Islet of Langerhans (tissue), 1 donor: ENCODE measurements at regions not wholly inside any gene's neighbourhood (a gene's known extent, or its start where the extent isn't known, plus 50 kb on each side); places are given as distances from the start of the nearest gene placed in this dataset.

ENCODE experiments used
- FAIRE-seq: peaks from one replicate; lab custom pipeline; 2011; peaks lifted over from hg19 to GRCh38; lab: Jason Lieb, UNC

GRCh38 chr6:12423832-12424231, 133.7 kb downstream of the EDN1 start:
- no peak for FAIRE-seq

GRCh38 chr6:12426121-12426520, 136.0 kb downstream of the EDN1 start:
- FAIRE-seq: no peak

GRCh38 chr6:12431023-12431422, 140.9 kb downstream of the EDN1 start:
- no peak for FAIRE-seq

- FAIRE-seq: no peak
Observed at GRCh38 chr6:12436224-12436623, 146.1 kb downstream of the EDN1 start.

- FAIRE-seq: no peak
Observed at GRCh38 chr6:12436683-12437082, 146.5 kb downstream of the EDN1 start.

- FAIRE-seq: no peak
Observed at GRCh38 chr6:12439296-12439695, 149.1 kb downstream of the EDN1 start.

- no peak for FAIRE-seq
Observed at GRCh38 chr6:12440981-12441380, 150.8 kb downstream of the EDN1 start.

- FAIRE-seq: no peak
Observed at GRCh38 chr6:12442455-12442854, 152.3 kb downstream of the EDN1 start.

- FAIRE-seq: no peak
Observed at GRCh38 chr6:12446394-12446793, 156.2 kb downstream of the EDN1 start.

- FAIRE-seq: no peak
Observed at GRCh38 chr6:12449447-12449846, 159.3 kb downstream of the EDN1 start.

- FAIRE-seq: no peak
Observed at GRCh38 chr6:12450467-12450866, 160.3 kb downstream of the EDN1 start.

- no peak for FAIRE-seq
Observed at GRCh38 chr6:12456343-12456742, 166.2 kb downstream of the EDN1 start.

- no peak for FAIRE-seq
Observed at GRCh38 chr6:12457094-12457493, 166.9 kb downstream of the EDN1 start.

- FAIRE-seq: no peak
Observed at GRCh38 chr6:12458558-12458957, 168.4 kb downstream of the EDN1 start.

- FAIRE-seq: no peak
Observed at GRCh38 chr6:12459945-12460661, 169.9 kb downstream of the EDN1 start.

GRCh38 chr6:12467706-12468670, 177.8 kb downstream of the EDN1 start:
- FAIRE-seq: no peak

GRCh38 chr6:12472601-12473038, 182.5 kb downstream of the EDN1 start:
- FAIRE-seq: no peak

- no peak for FAIRE-seq
Observed at GRCh38 chr6:12473494-12473893, 183.3 kb downstream of the EDN1 start.

- no peak for FAIRE-seq
Observed at GRCh38 chr6:12474167-12475140, 184.3 kb downstream of the EDN1 start.

- FAIRE-seq: no peak
Observed at GRCh38 chr6:12476484-12476883, 186.3 kb downstream of the EDN1 start.

GRCh38 chr6:12477616-12478015, 187.5 kb downstream of the EDN1 start:
- FAIRE-seq: no peak

- no peak for FAIRE-seq
Observed at GRCh38 chr6:12478921-12479320, 188.8 kb downstream of the EDN1 start.
